Erythroblast (primary cell): ENCODE measurements at regions not wholly inside any gene's neighbourhood (a gene's known extent, or its start where the extent isn't known, plus 50 kb on each side); places are given as distances from the start of the nearest gene placed in this dataset.

Experiments used
- GATA1 ChIP-seq: IDR thresholded peaks from 2 replicates; pipeline ENCODE4 v1.6.1; 2011; ENCODE audit warnings: low read depth, mild to moderate bottlenecking, control low read depth, low read length, moderate library complexity
- POLR2A ChIP-seq: IDR thresholded peaks from 2 replicates; pipeline ENCODE4 v1.6.1; 2011; ENCODE audit warnings: mild to moderate bottlenecking, low read length

DNA sequence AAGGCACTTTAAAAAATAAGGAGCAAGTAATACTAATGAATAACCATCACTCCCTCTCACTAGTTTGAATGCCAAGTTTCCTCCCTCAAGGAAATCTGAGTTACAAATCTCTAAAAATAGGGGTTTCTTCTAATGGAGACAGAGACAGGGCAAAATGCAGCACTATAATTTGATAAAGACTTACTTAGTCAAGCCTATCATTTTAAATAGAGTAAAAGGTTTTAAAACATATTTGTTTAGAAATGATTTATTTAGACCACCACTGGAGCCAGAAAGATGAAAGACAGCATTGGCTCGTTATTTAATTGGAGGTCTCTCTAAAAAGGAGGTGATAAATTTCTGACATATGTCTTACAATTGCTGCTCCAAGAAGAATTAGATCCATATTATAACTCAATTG is 228.7 kb downstream of the TLE1 start:
- TF ChIP-seq POLR2A (no peak), GATA1 (no peak)
